ENCODE measurements at regions not wholly inside any gene's neighbourhood (a gene's known extent, or its start where the extent isn't known, plus 50 kb on each side); places are given as distances from the start of the nearest gene placed in this dataset.

- ChIA-PET POLR2A (no interaction called here), CTCF (interaction anchor here (0.6 to 1.2 kb wide), 2 partner anchors 9 to 1764 kb away, joined by 3 to 5 read pairs; no protein-coding TSS in a partner anchor)
- no peak for DNase-seq (ENCODE audit: low read depth)
- Histone ChIP-seq H3K27me3 (ENCODE audit: control insufficient read depth, insufficient read depth, low read length) (no peaks in the 10 kb centered on the region; the same call in 1 of the 2 replicates), H3K36me3 (ENCODE audit: control insufficient read depth, insufficient read depth, low read length) (no peaks in the 10 kb centered on the region), H3K4me3 (ENCODE audit: low read depth, low read length) (no peak overlapping the region)
- TF ChIP-seq, protein P1, sequence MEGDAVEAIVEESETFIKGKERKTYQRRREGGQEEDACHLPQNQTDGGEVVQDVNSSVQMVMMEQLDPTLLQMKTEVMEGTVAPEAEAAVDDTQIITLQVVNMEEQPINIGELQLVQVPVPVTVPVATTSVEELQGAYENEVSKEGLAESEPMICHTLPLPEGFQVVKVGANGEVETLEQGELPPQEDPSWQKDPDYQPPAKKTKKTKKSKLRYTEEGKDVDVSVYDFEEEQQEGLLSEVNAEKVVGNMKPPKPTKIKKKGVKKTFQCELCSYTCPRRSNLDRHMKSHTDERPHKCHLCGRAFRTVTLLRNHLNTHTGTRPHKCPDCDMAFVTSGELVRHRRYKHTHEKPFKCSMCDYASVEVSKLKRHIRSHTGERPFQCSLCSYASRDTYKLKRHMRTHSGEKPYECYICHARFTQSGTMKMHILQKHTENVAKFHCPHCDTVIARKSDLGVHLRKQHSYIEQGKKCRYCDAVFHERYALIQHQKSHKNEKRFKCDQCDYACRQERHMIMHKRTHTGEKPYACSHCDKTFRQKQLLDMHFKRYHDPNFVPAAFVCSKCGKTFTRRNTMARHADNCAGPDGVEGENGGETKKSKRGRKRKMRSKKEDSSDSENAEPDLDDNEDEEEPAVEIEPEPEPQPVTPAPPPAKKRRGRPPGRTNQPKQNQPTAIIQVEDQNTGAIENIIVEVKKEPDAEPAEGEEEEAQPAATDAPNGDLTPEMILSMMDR (IDR thresholded peaks at IDR 0.05; ENCODE audit: insufficient read depth, low read depth, low read length), result no peak
Measured at GRCh38 chr10:62904281-62904875, 88.2 kb upstream of the EGR2 start.

DNA sequence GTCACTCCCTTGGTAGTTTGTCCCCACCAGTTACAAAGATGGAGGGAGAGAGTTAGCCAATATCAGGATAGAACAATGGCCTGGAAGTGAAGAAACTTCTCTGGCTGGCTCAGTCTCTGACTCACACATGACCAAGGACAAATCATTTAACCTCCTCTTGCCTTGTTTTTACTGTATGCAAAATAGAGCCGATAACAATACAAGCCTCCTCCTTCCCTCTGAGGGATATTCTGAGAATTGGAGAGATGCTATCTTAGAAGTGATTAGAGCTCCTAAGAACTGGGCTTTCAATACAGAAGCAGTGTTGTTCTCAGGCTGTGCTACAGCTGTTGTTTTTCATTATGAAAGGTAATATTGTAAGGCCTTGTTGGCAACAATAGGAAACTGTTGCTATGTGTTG, 87.7 kb upstream of the EGR2 start:
- CTCF ChIA-PET, result no interaction called here
- no peak for DNase-seq (ENCODE audit: low read depth)
- TF ChIP-seq, protein P1 (IDR thresholded peaks at IDR 0.05; ENCODE audit: insufficient read depth, low read depth, low read length), result no peak
- Histone ChIP-seq H3K4me3 (ENCODE audit: low read depth, low read length) (no peak overlapping the region), H3K27me3 (ENCODE audit: control insufficient read depth, insufficient read depth, low read length) (no peaks in the 10 kb centered on the region; the same call in 1 of the 2 replicates), H3K36me3 (ENCODE audit: control insufficient read depth, insufficient read depth, low read length) (no peaks in the 10 kb centered on the region)
- POLR2A ChIA-PET, result no interaction called here

DNA sequence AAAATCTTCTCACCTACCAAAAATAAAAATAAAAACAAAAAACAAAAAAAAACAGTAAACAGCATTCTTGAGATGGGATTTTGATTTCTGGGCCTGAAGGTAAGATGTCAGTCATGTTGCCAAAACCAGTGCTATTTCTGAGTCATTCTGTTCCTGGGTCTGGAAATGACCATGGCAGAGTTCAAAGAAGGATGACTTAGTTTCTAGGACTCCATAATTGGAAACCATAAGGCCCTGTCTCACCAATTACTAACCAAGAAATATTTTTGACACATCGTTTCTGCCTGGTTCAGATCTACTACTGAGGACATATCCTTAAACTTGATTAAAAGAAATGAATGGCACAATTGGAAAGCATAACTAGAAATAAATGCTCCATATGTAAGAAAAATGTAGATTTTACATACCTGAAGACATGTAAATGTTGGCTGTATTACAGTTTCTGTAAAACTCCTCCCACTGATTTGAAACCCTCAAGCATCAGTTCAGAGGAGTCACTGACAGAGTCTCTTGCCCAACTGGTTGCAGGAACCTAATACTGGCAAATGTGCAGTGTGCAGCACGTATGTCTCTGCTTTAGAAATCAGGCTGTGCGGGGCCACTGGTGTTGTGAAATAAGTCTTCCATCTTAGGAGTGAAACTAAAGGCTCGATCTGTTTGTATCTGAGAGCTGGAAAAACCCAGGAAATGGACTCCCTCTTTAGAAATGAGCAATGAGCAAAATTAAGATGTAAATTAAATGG, 84.8 kb upstream of the EGR2 start:
- DNase-seq (ENCODE audit: low read depth), result no peak
- Histone ChIP-seq H3K27me3 (ENCODE audit: control insufficient read depth, insufficient read depth, low read length) (no peaks in the 10 kb centered on the region; the same call in 1 of the 2 replicates), H3K4me3 (ENCODE audit: low read depth, low read length) (no peak overlapping the region), H3K36me3 (ENCODE audit: control insufficient read depth, insufficient read depth, low read length) (no peaks in the 10 kb centered on the region)
- ChIA-PET POLR2A (no interaction called here), CTCF (interaction anchor here (0.7 kb wide), 1 partner anchor 292 kb away, joined by 3 read pairs; no protein-coding TSS in a partner anchor)
- TF ChIP-seq, protein P1 (IDR thresholded peaks at IDR 0.05; ENCODE audit: insufficient read depth, low read depth, low read length), result no peak

DNA sequence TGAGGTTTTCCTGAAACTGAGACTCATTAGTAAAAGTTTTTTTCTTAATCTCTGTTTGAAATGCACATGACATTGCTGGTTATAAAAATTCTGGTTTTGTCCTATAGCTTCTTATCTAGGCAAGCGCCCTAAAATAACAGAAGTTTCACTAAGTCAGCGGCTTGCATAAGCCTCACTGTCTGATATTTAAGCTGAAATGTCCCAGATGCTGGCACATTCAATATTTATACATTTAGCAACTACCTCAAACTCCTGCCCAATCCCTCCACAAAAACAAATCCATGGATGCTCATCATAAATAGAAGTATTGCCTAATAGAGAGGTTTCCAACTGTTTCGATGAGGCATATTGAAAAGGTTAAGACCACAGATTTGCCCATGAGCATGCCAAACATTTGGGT, 83.1 kb upstream of the EGR2 start:
- TF ChIP-seq, protein P1 (IDR thresholded peaks at IDR 0.05; ENCODE audit: insufficient read depth, low read depth, low read length), result no peak
- Histone ChIP-seq H3K27me3 (ENCODE audit: control insufficient read depth, insufficient read depth, low read length) (no peaks in the 10 kb centered on the region), H3K4me3 (ENCODE audit: low read depth, low read length) (no peak overlapping the region), H3K36me3 (ENCODE audit: control insufficient read depth, insufficient read depth, low read length) (no peaks in the 10 kb centered on the region)
- DNase-seq (ENCODE audit: low read depth), result no peak
- ChIA-PET POLR2A (no interaction called here), CTCF (no interaction called here)

DNA sequence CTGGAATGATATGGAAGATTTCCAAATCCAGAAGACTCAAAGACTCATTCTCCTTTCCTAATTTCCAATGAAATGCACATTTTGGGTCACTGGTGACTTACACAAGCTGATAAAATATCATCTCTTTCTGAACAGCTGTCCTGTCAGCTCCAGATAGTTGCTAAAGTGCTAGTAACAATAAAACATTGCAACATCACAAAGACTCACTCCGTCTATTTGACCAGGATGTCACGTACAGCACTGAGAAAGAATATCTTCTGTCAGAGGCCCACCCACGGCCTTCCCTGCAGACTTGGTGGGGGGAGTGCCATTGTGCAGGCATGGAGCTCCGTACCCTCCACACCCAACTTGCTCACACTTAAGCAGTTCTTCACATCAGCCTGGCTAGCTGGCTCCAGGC, 78.9 kb upstream of the EGR2 start:
- ChIA-PET POLR2A (no interaction called here), CTCF (interaction anchor here (0.5 kb wide), 1 partner anchor 63 kb away, joined by 3 read pairs; no protein-coding TSS in a partner anchor)
- peak; percentile 26 for DNase-seq (ENCODE audit: low read depth)
- TF ChIP-seq, protein P1 (IDR thresholded peaks at IDR 0.05; ENCODE audit: insufficient read depth, low read depth, low read length), result no peak
- Histone ChIP-seq H3K27me3 (ENCODE audit: control insufficient read depth, insufficient read depth, low read length) (0 out of 2 replicates have a peak, but pooled peaks cover 3% of the 10 kb centered on the region), H3K36me3 (ENCODE audit: control insufficient read depth, insufficient read depth, low read length) (no peaks in the 10 kb centered on the region), H3K4me3 (ENCODE audit: low read depth, low read length) (no peak overlapping the region)

Data from BJ (cell line).